PC-9 (cell line): ENCODE measurements at regions not wholly inside any gene's neighbourhood (a gene's known extent, or its start where the extent isn't known, plus 50 kb on each side); places are given as distances from the start of the nearest gene placed in this dataset.

Experiments
- BruUV-seq: library from RNA; stranded (reverse); fragments of 400-500 nt; replicated peaks from 2 replicates; lab custom pipeline; 2021; lab: Mats Ljungman, UMichigan
- CTCF ChIA-PET: fragments of 300-600 bp; sonication (Branson Sonifier 250); formaldehyde crosslinking; loops from one replicate; lab custom pipeline; 2022; ENCODE audit warnings: antibody characterized with exemption; lab: Charles Lee
- POLR2A ChIA-PET: fragments of 300-600 bp; sonication (Branson Sonifier 250); formaldehyde crosslinking; loops from one replicate; lab custom pipeline; 2022; ENCODE audit warnings: antibody characterized with exemption; ENCODE audit not compliant: unreplicated experiment; lab: Charles Lee
- DNase-seq, 2 experiments: peaks; one replicate each; pipeline versions ENCODE4 v3.0.0 to v3.0.0-alpha.2; 2015 to 2022; ENCODE audit warnings: mixed read lengths in 1 of 2
- H2AFZ ChIP-seq: fragments of 200-600 bp; sonication (generic); 2 replicates; pipeline ENCODE4 v1.8.1; 2017; ENCODE audit warnings: antibody characterized with exemption
- H3F3A ChIP-seq: fragments of 200-600 bp; sonication (generic); 2 replicates; pipeline ENCODE4 v1.8.1; 2017; ENCODE audit warnings: antibody characterized with exemption, mild to moderate bottlenecking, low read depth; ENCODE audit not compliant: insufficient read depth
- H3K27ac ChIP-seq: fragments of 200-600 bp; sonication (generic); 2 replicates; pipeline ENCODE4 v1.6.1; 2016; ENCODE audit warnings: mixed run types
- H3K27me3 ChIP-seq: fragments of 200-600 bp; sonication (generic); 2 replicates; pipeline ENCODE4 v1.6.1; 2016; ENCODE audit warnings: low read depth, mixed run types; ENCODE audit not compliant: insufficient read depth
- H3K36me3 ChIP-seq: fragments of 200-600 bp; sonication (generic); 2 replicates; pipeline ENCODE4 v1.6.1; 2016; ENCODE audit warnings: low read depth, mixed run types
- H3K4me1 ChIP-seq: fragments of 200-600 bp; sonication (generic); replicated peaks from 2 replicates; pipeline ENCODE4 v1.6.1; 2016; ENCODE audit warnings: mixed run types; ENCODE audit not compliant: insufficient read depth
- H3K4me2 ChIP-seq: fragments of 200-600 bp; sonication (generic); 2 replicates; pipeline ENCODE4 v1.6.1; 2017; ENCODE audit warnings: mixed run types
- H3K4me3 ChIP-seq: fragments of 200-600 bp; sonication (generic); 2 replicates; pipeline ENCODE4 v1.6.1; 2016; ENCODE audit warnings: mixed run types
- H3K79me2 ChIP-seq: fragments of 200-600 bp; sonication (generic); 2 replicates; pipeline ENCODE4 v1.6.1; 2017; ENCODE audit warnings: low read depth, mixed run types
- H3K9me2 ChIP-seq: fragments of 200-600 bp; sonication (generic); 2 replicates; pipeline ENCODE4 v1.8.1; 2017; ENCODE audit warnings: mild to moderate bottlenecking; ENCODE audit not compliant: insufficient read depth
- H3K9me3 ChIP-seq: fragments of 200-600 bp; sonication (generic); 2 replicates; pipeline ENCODE4 v1.8.1; 2016; ENCODE audit warnings: low read depth; ENCODE audit not compliant: insufficient read depth
- H4K20me1 ChIP-seq: fragments of 200-600 bp; sonication (generic); 2 replicates; pipeline ENCODE4 v1.8.1; 2017; ENCODE audit not compliant: insufficient read depth
- EZH2 ChIP-seq: fragments of 200-600 bp; sonication (generic); IDR thresholded peaks from 2 replicates; pipeline ENCODE4 v1.8.0; 2017; ENCODE audit warnings: antibody characterized with exemption, low read depth
- intact Hi-C: fragments of 100-400 bp; cut with micrococcal nuclease; formaldehyde crosslinking; loops from one replicate; pipeline ENCODE4 v1.10.0; 2022; ENCODE audit not compliant: unreplicated experiment
- TF ChIP-seq, protein P1 (sequence below): fragments of 200-600 bp; sonication (generic); conservative IDR thresholded peaks from 2 replicates; pipeline ENCODE4 v1.6.1; 2017; ENCODE audit warnings: mixed run types, antibody characterized with exemption, mild to moderate bottlenecking, moderate library complexity

- no peak for DNase-seq
- Histone ChIP-seq H4K20me1 (no peaks in the 10 kb centered on the region), H3K4me1 (no peaks in the 10 kb centered on the region), H3K79me2 (no peaks in the 10 kb centered on the region), H3F3A (no peaks in the 10 kb centered on the region), H3K27ac (no peak overlapping the region), H3K4me3 (no peak overlapping the region), H2AFZ (no peak overlapping the region), H3K4me2 (no peak overlapping the region), H3K9me3 (no peaks in the 10 kb centered on the region), H3K9me2 (no peaks in the 10 kb centered on the region), H3K36me3 (no peaks in the 10 kb centered on the region), H3K27me3 (no peaks in the 10 kb centered on the region)
- intact Hi-C loops, result loop anchor here (5.0 to 10.0 kb wide), 2 partner anchors 244 to 1878 kb away; no protein-coding TSS in a partner anchor
- ChIA-PET POLR2A (no interaction called here), CTCF (no interaction called here)
- TF ChIP-seq EZH2, result no peak
- TF ChIP-seq, protein P1, sequence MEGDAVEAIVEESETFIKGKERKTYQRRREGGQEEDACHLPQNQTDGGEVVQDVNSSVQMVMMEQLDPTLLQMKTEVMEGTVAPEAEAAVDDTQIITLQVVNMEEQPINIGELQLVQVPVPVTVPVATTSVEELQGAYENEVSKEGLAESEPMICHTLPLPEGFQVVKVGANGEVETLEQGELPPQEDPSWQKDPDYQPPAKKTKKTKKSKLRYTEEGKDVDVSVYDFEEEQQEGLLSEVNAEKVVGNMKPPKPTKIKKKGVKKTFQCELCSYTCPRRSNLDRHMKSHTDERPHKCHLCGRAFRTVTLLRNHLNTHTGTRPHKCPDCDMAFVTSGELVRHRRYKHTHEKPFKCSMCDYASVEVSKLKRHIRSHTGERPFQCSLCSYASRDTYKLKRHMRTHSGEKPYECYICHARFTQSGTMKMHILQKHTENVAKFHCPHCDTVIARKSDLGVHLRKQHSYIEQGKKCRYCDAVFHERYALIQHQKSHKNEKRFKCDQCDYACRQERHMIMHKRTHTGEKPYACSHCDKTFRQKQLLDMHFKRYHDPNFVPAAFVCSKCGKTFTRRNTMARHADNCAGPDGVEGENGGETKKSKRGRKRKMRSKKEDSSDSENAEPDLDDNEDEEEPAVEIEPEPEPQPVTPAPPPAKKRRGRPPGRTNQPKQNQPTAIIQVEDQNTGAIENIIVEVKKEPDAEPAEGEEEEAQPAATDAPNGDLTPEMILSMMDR, result no peak
- BruUV-seq, result no TSS peak
These were observed 1031.6 kb downstream of the SLITRK1 start for GRCh38 chr13:82850644-82851043.

GRCh38 chr13:82848766-82849165 lies 1033.5 kb downstream of the SLITRK1 start:
- H3K79me2 ChIP-seq, result no peaks in the 10 kb centered on the region
- H3F3A ChIP-seq, result no peaks in the 10 kb centered on the region

DNA sequence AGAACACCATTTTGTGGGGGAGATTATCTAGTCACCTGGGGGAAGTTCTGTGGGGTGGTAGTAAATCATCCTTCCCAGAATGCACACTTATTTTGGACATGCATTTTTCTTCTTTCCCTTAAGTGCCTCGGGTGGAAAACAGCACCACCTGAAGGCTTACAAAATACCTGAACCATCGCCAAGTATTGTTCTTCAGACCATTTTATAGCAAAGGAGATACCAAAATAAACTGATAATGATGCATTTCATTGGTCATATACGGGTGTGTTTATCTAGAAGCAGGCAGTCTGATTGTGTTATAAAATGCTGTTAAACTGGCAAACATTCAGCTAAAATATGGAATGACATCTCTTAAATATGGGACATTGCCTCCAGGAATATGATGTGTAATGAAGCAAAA lies 1034.7 kb downstream of the SLITRK1 start:
- H3K4me2 ChIP-seq, result no peak overlapping the region
- H3K79me2 ChIP-seq, result no peaks in the 10 kb centered on the region
- intact Hi-C loops, result no loop called here
- no peaks in the 10 kb centered on the region for H3K4me1 ChIP-seq
- ChIA-PET CTCF (no interaction called here), POLR2A (interaction anchor here (0.7 kb wide), 1 partner anchor 418 kb away, joined by 28 read pairs; no protein-coding TSS in a partner anchor)
- no TSS peak for BruUV-seq
- H3K27ac ChIP-seq, result no peak overlapping the region
- no peaks in the 10 kb centered on the region for H3K9me3 ChIP-seq
- no peak overlapping the region for H2AFZ ChIP-seq
- no peaks in the 10 kb centered on the region for H3K36me3 ChIP-seq
- no peaks in the 10 kb centered on the region for H3K9me2 ChIP-seq
- no peaks in the 10 kb centered on the region for H3K27me3 ChIP-seq
- H4K20me1 ChIP-seq, result no peaks in the 10 kb centered on the region
- no peak for TF ChIP-seq EZH2
- no peaks in the 10 kb centered on the region for H3F3A ChIP-seq
- DNase-seq, result no peak
- no peak overlapping the region for H3K4me3 ChIP-seq

More at GRCh38 chr13:82848766-82849165, 1033.5 kb downstream of the SLITRK1 start:
- Histone ChIP-seq H3K9me2 (no peaks in the 10 kb centered on the region), H4K20me1 (no peaks in the 10 kb centered on the region), H3K27ac (no peak overlapping the region), H3K27me3 (no peaks in the 10 kb centered on the region), H3K9me3 (no peaks in the 10 kb centered on the region), H3K4me2 (no peak overlapping the region), H2AFZ (no peak overlapping the region), H3K4me1 (no peaks in the 10 kb centered on the region), H3K36me3 (no peaks in the 10 kb centered on the region), H3K4me3 (no peak overlapping the region)
- BruUV-seq, result no TSS peak
- ChIA-PET POLR2A (no interaction called here), CTCF (no interaction called here)
- TF ChIP-seq EZH2, result no peak
- TF ChIP-seq, protein P1, result no peak
- no peak for DNase-seq
- intact Hi-C loops, result no loop called here

DNA sequence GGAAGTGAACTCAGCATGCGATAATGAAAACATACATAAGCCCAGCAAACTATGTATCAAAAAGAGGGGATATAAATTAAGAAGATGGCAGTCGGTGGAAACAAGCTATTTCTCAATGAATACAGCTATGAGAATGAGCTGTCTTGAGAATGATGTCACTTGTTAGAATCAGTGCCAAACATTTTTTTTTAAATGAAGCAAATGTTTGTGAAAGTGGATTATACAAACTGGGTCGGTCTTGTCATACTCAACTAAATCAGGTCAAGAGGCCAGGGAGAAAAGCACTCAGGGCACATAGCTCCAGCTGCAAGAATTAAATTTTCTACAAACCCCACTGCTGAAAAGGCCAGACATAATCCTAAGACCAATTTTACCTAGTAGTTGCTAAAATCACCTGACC lies 1048.4 kb downstream of the SLITRK1 start:
- H3K4me3 ChIP-seq, result no peak overlapping the region
- BruUV-seq, result no TSS peak
- ChIA-PET CTCF (no interaction called here), POLR2A (no interaction called here)
- no peaks in the 10 kb centered on the region for H3K79me2 ChIP-seq
- H3K4me1 ChIP-seq, result no peaks in the 10 kb centered on the region
- no peak overlapping the region for H2AFZ ChIP-seq
- TF ChIP-seq EZH2, result no peak
- TF ChIP-seq, protein P1, result no peak
- H3K27me3 ChIP-seq, result no peaks in the 10 kb centered on the region
- H3K4me2 ChIP-seq, result no peak overlapping the region
- no peaks in the 10 kb centered on the region for H3F3A ChIP-seq
- no peaks in the 10 kb centered on the region for H3K36me3 ChIP-seq
- H4K20me1 ChIP-seq, result no peaks in the 10 kb centered on the region
- H3K27ac ChIP-seq, result no peak overlapping the region
- DNase-seq, result no peak
- H3K9me3 ChIP-seq, result no peaks in the 10 kb centered on the region
- H3K9me2 ChIP-seq, result no peaks in the 10 kb centered on the region; the same call in 1 of the 2 replicates
- intact Hi-C loops, result no loop called here
